ENCODE measurements at regions not wholly inside any gene's neighbourhood (a gene's known extent, or its start where the extent isn't known, plus 50 kb on each side); places are given as distances from the start of the nearest gene placed in this dataset.

GRCh38 chr3:157861076-157861765 lies 245.0 kb downstream of the SHOX2 start:
- Mint-ChIP-seq H3K9me3 (no peaks in the 10 kb centered on the region), H3K36me3 (no peaks in the 10 kb centered on the region), H3K4me3 (no peak overlapping the region), H3K27me3 (ENCODE audit: insufficient read depth, low read depth) (peaks cover 55% of the 10 kb centered on the region), H3K4me1 (peaks cover 14% of the 10 kb centered on the region), H3K27ac (no peak overlapping the region)
- no peak overlapping the region for H3K4me2 ChIP-seq
- no peak for DNase-seq (ENCODE audit: low spot score)
- H2AFZ ChIP-seq (replicated peaks), result no peak overlapping the region
- no peaks in the 10 kb centered on the region for H4K20me1 ChIP-seq (ENCODE audit: low read depth)
- H3K27me3 ChIP-seq, result no peaks in the 10 kb centered on the region
- no peak overlapping the region for H3K9ac ChIP-seq
- no peaks in the 10 kb centered on the region for H3F3A ChIP-seq (ENCODE audit: low read depth)
- H3K79me2 ChIP-seq (ENCODE audit: low read depth), result no peaks in the 10 kb centered on the region
- no peaks in the 10 kb centered on the region for H3K4me1 ChIP-seq
- H3K9me3 ChIP-seq (ENCODE audit: low read depth), result no peaks in the 10 kb centered on the region
- H3K4me3 ChIP-seq, result no peak overlapping the region
- no peak overlapping the region for H3K27ac ChIP-seq
- no peak for TF ChIP-seq CTCF (IDR thresholded peaks at IDR 0.05)
- no peak for TF ChIP-seq EZH2 (IDR thresholded peaks at IDR 0.05)
- no peak for TF ChIP-seq EZH2phosphoT487 (IDR thresholded peaks at IDR 0.05)
- H3K36me3 ChIP-seq, result no peaks in the 10 kb centered on the region

GRCh38 chr3:157859541-157859940 lies 246.7 kb downstream of the SHOX2 start:
- no peak overlapping the region for H3K27ac ChIP-seq
- Mint-ChIP-seq H3K27me3 (ENCODE audit: insufficient read depth, low read depth) (peaks cover 39% of the 10 kb centered on the region), H3K4me3 (no peak overlapping the region), H3K27ac (no peak overlapping the region), H3K9me3 (no peaks in the 10 kb centered on the region), H3K36me3 (no peaks in the 10 kb centered on the region), H3K4me1 (no peaks in the 10 kb centered on the region)
- H3K4me1 ChIP-seq, result no peaks in the 10 kb centered on the region
- DNase-seq (ENCODE audit: low spot score), result no peak
- H3K9me3 ChIP-seq (ENCODE audit: low read depth), result no peaks in the 10 kb centered on the region
- H3F3A ChIP-seq (ENCODE audit: low read depth), result no peaks in the 10 kb centered on the region
- H3K4me2 ChIP-seq, result no peak overlapping the region
- H3K27me3 ChIP-seq, result no peaks in the 10 kb centered on the region
- TF ChIP-seq CTCF (IDR thresholded peaks at IDR 0.05) (no peak), EZH2 (IDR thresholded peaks at IDR 0.05) (no peak)
- H4K20me1 ChIP-seq (ENCODE audit: low read depth), result no peaks in the 10 kb centered on the region
- no peaks in the 10 kb centered on the region for H3K79me2 ChIP-seq (ENCODE audit: low read depth)
- H3K36me3 ChIP-seq, result no peaks in the 10 kb centered on the region
- no peak overlapping the region for H3K4me3 ChIP-seq
- no peak overlapping the region for H2AFZ ChIP-seq (replicated peaks)
- no peak overlapping the region for H3K9ac ChIP-seq

- no peak for TF ChIP-seq EZH2phosphoT487 (IDR thresholded peaks at IDR 0.05)
- no peak for TF ChIP-seq EZH2 (IDR thresholded peaks at IDR 0.05)
- TF ChIP-seq CTCF (IDR thresholded peaks at IDR 0.05), result no peak
- no peak overlapping the region for H3K9ac ChIP-seq
- no peak overlapping the region for H2AFZ ChIP-seq (replicated peaks)
- no peaks in the 10 kb centered on the region for H3F3A ChIP-seq (ENCODE audit: low read depth)
- Mint-ChIP-seq H3K36me3 (no peaks in the 10 kb centered on the region), H3K4me3 (no peak overlapping the region), H3K4me1 (no peaks in the 10 kb centered on the region), H3K9me3 (no peaks in the 10 kb centered on the region), H3K27me3 (ENCODE audit: insufficient read depth, low read depth) (peaks cover 32% of the 10 kb centered on the region), H3K27ac (no peak overlapping the region)
- H3K27me3 ChIP-seq, result no peaks in the 10 kb centered on the region
- H3K27ac ChIP-seq, result no peak overlapping the region
- H4K20me1 ChIP-seq (ENCODE audit: low read depth), result no peaks in the 10 kb centered on the region
- no peak overlapping the region for H3K4me3 ChIP-seq
- no peak overlapping the region for H3K4me2 ChIP-seq
- H3K9me3 ChIP-seq (ENCODE audit: low read depth), result no peaks in the 10 kb centered on the region
- no peaks in the 10 kb centered on the region for H3K36me3 ChIP-seq
- DNase-seq (ENCODE audit: low spot score), result no peak
- no peaks in the 10 kb centered on the region for H3K4me1 ChIP-seq
- H3K79me2 ChIP-seq (ENCODE audit: low read depth), result no peaks in the 10 kb centered on the region
These were observed 247.4 kb downstream of the SHOX2 start for GRCh38 chr3:157858821-157859220.

Data from neural progenitor cell (in vitro differentiated cells).